ENCODE measurements at regions not wholly inside any gene's neighbourhood (a gene's known extent, or its start where the extent isn't known, plus 50 kb on each side); places are given as distances from the start of the nearest gene placed in this dataset.

DNA sequence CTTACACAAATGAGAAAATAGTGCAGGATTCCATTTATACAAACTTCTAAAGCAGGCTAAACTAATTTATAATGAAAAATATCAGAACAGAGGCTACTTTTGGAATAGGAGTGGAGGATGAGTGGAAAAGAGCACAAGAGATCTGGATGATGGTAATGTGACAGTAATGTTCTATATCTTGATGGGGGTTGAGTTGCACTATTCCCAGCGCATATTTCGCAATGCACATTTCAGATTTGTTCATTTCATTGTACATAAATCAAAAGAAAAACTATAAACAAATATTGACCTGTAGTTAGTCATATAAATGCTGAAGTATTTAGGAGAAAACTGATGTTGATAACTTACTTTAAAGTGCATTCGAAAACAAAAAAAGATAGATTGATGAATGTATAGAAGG lies 177.0 kb upstream of the MAOA start:
- no peaks in the 10 kb centered on the region for H3K36me3 ChIP-seq (ENCODE audit: insufficient read depth, low read length)
- H3K79me2 ChIP-seq (ENCODE audit: insufficient read depth, low read length): no peaks in the 10 kb centered on the region
- H3F3A ChIP-seq (ENCODE audit: low read depth): no peaks in the 10 kb centered on the region
- no peak overlapping the region for H3K4me3 ChIP-seq (ENCODE audit: low read length, poor library complexity, severe bottlenecking)
- no peak overlapping the region for H2AFZ ChIP-seq (ENCODE audit: low read length)
- H3K4me1 ChIP-seq (ENCODE audit: insufficient read depth, low read length, poor library complexity, severe bottlenecking): no peaks in the 10 kb centered on the region
- H3K9ac ChIP-seq (ENCODE audit: low read depth, low read length, poor library complexity, severe bottlenecking): no peak overlapping the region
- no peaks in the 10 kb centered on the region for H3K9me2 ChIP-seq (replicated peaks; ENCODE audit: low read depth, low read length)
- H3K4me2 ChIP-seq (ENCODE audit: low read depth, low read length, poor library complexity, severe bottlenecking): no peak overlapping the region
- H3K27me3 ChIP-seq (ENCODE audit: insufficient read depth, low read length, poor library complexity, severe bottlenecking): no peaks in the 10 kb centered on the region
- TF ChIP-seq, protein P1, sequence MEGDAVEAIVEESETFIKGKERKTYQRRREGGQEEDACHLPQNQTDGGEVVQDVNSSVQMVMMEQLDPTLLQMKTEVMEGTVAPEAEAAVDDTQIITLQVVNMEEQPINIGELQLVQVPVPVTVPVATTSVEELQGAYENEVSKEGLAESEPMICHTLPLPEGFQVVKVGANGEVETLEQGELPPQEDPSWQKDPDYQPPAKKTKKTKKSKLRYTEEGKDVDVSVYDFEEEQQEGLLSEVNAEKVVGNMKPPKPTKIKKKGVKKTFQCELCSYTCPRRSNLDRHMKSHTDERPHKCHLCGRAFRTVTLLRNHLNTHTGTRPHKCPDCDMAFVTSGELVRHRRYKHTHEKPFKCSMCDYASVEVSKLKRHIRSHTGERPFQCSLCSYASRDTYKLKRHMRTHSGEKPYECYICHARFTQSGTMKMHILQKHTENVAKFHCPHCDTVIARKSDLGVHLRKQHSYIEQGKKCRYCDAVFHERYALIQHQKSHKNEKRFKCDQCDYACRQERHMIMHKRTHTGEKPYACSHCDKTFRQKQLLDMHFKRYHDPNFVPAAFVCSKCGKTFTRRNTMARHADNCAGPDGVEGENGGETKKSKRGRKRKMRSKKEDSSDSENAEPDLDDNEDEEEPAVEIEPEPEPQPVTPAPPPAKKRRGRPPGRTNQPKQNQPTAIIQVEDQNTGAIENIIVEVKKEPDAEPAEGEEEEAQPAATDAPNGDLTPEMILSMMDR (conservative IDR thresholded peaks at IDR 0.05; ENCODE audit: low read length): no peak
- no peak for TF ChIP-seq EZH2phosphoT487 (IDR thresholded peaks at IDR 0.05; ENCODE audit: borderline replicate concordance)
- no peaks in the 10 kb centered on the region for H4K20me1 ChIP-seq (ENCODE audit: insufficient read depth, low read length, poor library complexity, severe bottlenecking)
- H3K9me3 ChIP-seq (ENCODE audit: insufficient read depth, low read depth, low read length): no peaks in the 10 kb centered on the region

DNA sequence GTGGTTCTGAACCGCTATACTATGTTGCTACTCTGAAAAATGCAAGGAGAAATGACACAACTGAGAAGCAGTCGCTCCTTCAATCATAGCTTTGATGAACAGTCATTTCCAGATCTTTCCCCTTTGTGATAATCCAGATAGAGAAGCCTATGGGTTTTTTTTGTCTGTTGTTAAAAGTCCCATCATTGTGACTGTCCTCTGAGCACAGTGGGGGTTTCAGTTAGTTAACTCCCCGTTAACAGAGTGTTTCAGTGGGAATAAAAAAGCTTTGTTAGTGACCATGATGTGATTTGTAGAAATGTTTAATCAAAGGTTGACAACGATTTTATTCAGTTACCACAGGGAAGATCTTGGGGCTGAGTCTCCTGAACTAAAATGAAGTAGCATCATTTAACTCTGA lies 176.2 kb upstream of the MAOA start:
- Histone ChIP-seq H3K9me3 (ENCODE audit: insufficient read depth, low read depth, low read length) (no peaks in the 10 kb centered on the region), H3K79me2 (ENCODE audit: insufficient read depth, low read length) (no peaks in the 10 kb centered on the region), H3K9ac (ENCODE audit: low read depth, low read length, poor library complexity, severe bottlenecking) (no peak overlapping the region), H2AFZ (ENCODE audit: low read length) (no peak overlapping the region), H3F3A (ENCODE audit: low read depth) (no peaks in the 10 kb centered on the region), H3K4me2 (ENCODE audit: low read depth, low read length, poor library complexity, severe bottlenecking) (no peak overlapping the region), H3K36me3 (ENCODE audit: insufficient read depth, low read length) (no peaks in the 10 kb centered on the region), H3K9me2 (replicated peaks; ENCODE audit: low read depth, low read length) (no peaks in the 10 kb centered on the region), H4K20me1 (ENCODE audit: insufficient read depth, low read length, poor library complexity, severe bottlenecking) (no peaks in the 10 kb centered on the region), H3K4me1 (ENCODE audit: insufficient read depth, low read length, poor library complexity, severe bottlenecking) (no peaks in the 10 kb centered on the region), H3K4me3 (ENCODE audit: low read length, poor library complexity, severe bottlenecking) (no peak overlapping the region), H3K27me3 (ENCODE audit: insufficient read depth, low read length, poor library complexity, severe bottlenecking) (no peaks in the 10 kb centered on the region)
- TF ChIP-seq, protein P1 (conservative IDR thresholded peaks at IDR 0.05; ENCODE audit: low read length): no peak
- no peak for TF ChIP-seq EZH2phosphoT487 (IDR thresholded peaks at IDR 0.05; ENCODE audit: borderline replicate concordance)

DNA sequence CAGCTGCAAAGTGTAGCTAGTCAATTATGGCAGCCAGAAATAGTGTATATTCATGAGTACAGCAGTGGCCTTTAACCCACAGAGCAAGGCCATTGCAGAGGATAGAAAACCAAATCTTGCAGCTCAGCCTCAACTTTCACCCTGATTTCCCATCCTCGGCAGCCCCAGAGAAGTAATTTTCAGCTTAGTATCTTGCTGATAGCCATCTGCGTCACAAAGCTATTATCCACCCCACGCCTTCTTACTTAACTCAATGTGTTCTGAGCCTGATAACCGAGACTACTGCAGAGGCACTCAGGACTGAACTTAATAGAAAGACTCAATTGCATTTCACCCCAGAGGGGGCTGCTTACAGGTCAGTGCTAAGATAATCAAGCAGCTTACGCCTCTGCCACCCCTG lies 174.5 kb upstream of the MAOA start:
- no peaks in the 10 kb centered on the region for H4K20me1 ChIP-seq (ENCODE audit: insufficient read depth, low read length, poor library complexity, severe bottlenecking)
- no peak for TF ChIP-seq EZH2phosphoT487 (IDR thresholded peaks at IDR 0.05; ENCODE audit: borderline replicate concordance)
- TF ChIP-seq, protein P1 (conservative IDR thresholded peaks at IDR 0.05; ENCODE audit: low read length): no peak
- H3K4me3 ChIP-seq (ENCODE audit: low read length, poor library complexity, severe bottlenecking): no peak overlapping the region
- no peaks in the 10 kb centered on the region for H3K36me3 ChIP-seq (ENCODE audit: insufficient read depth, low read length)
- H3K79me2 ChIP-seq (ENCODE audit: insufficient read depth, low read length): no peaks in the 10 kb centered on the region
- H3K9me3 ChIP-seq (ENCODE audit: insufficient read depth, low read depth, low read length): no peaks in the 10 kb centered on the region
- no peaks in the 10 kb centered on the region for H3K27me3 ChIP-seq (ENCODE audit: insufficient read depth, low read length, poor library complexity, severe bottlenecking)
- H3K4me1 ChIP-seq (ENCODE audit: insufficient read depth, low read length, poor library complexity, severe bottlenecking): no peaks in the 10 kb centered on the region
- H3F3A ChIP-seq (ENCODE audit: low read depth): no peaks in the 10 kb centered on the region
- H3K9me2 ChIP-seq (replicated peaks; ENCODE audit: low read depth, low read length): no peaks in the 10 kb centered on the region
- H2AFZ ChIP-seq (ENCODE audit: low read length): no peak overlapping the region
- no peak overlapping the region for H3K4me2 ChIP-seq (ENCODE audit: low read depth, low read length, poor library complexity, severe bottlenecking)
- no peak overlapping the region for H3K9ac ChIP-seq (ENCODE audit: low read depth, low read length, poor library complexity, severe bottlenecking)
